Liver (tissue), 8 donors: ENCODE measurements at regions not wholly inside any gene's neighbourhood (a gene's known extent, or its start where the extent isn't known, plus 50 kb on each side); places are given as distances from the start of the nearest gene placed in this dataset.

ENCODE experiments used
- DNase-seq: peaks from one replicate; pipeline ENCODE4 v3.0.0-alpha.2; 2017; ENCODE audit warnings: low spot score
- H3K27ac ChIP-seq, 2 donors: one replicate each; pipeline ENCODE4 v1.7.0; 2013; ENCODE audit warnings: inconsistent platforms in 2 of 2, low read length in 2 of 2, control low read depth in 1 of 2, low read depth in 1 of 2, mild to moderate bottlenecking in 1 of 2
- H3K27me3 ChIP-seq, 4 donors: one replicate each; pipeline versions ENCODE4 v1.6.1 to v1.7.0; 2013; ENCODE audit warnings: low read length in 3 of 4, inconsistent platforms in 1 of 4, mild to moderate bottlenecking in 1 of 4, moderate library complexity in 1 of 4; ENCODE audit not compliant: control insufficient read depth in 4 of 4, insufficient read depth in 4 of 4
- H3K36me3 ChIP-seq, 4 donors: one replicate each; pipeline versions ENCODE4 v1.6.1 to v1.7.0; 2013; ENCODE audit warnings: low read length in 3 of 4, mild to moderate bottlenecking in 3 of 4, low read depth in 1 of 4, moderate library complexity in 1 of 4; ENCODE audit not compliant: control insufficient read depth in 4 of 4, insufficient read depth in 3 of 4
- H3K4me1 ChIP-seq, 4 donors: one replicate each; pipeline versions ENCODE4 v1.6.1 to v1.7.0; 2013; ENCODE audit warnings: low read length in 3 of 4, mild to moderate bottlenecking in 3 of 4, moderate library complexity in 1 of 4; ENCODE audit not compliant: control insufficient read depth in 4 of 4, insufficient read depth in 4 of 4
- H3K4me3 ChIP-seq, 3 donors: one replicate each; pipeline versions ENCODE4 v1.6.1 to v1.7.0; 2013; ENCODE audit warnings: low read length in 3 of 3, control low read depth in 1 of 3, low read depth in 1 of 3, mild to moderate bottlenecking in 1 of 3
- H3K9ac ChIP-seq, 2 donors: one replicate each; pipeline ENCODE4 v1.7.0; 2013; ENCODE audit warnings: low read length in 2 of 2, mild to moderate bottlenecking in 2 of 2, moderate library complexity in 2 of 2, control low read depth in 1 of 2, low read depth in 1 of 2
- H3K9me3 ChIP-seq, 4 donors: one replicate each; pipeline versions ENCODE4 v1.6.1 to v1.7.0; 2013; ENCODE audit warnings: low read length in 3 of 4; ENCODE audit not compliant: control insufficient read depth in 4 of 4
- CTCF ChIP-seq: fragments of 150-350 bp; IDR thresholded peaks from 2 replicates; pipeline ENCODE4 v1.5.1; 2017; ENCODE audit warnings: improper control_type of control experiment, low read depth, low read length; ENCODE audit not compliant: missing input control
- EGR1 ChIP-seq, 2 donors: IDR thresholded peaks; 2 replicates each; pipeline ENCODE4 v1.6.1; 2016 to 2018; ENCODE audit warnings: antibody characterized with exemption in 2 of 2, low read depth in 2 of 2
- JUND ChIP-seq, 2 donors: IDR thresholded peaks; 2 replicates each; pipeline ENCODE4 v1.6.1; 2016; ENCODE audit warnings: antibody characterized with exemption in 2 of 2
- MAX ChIP-seq: IDR thresholded peaks from 2 replicates; pipeline ENCODE4 v1.6.1; 2016; ENCODE audit warnings: antibody characterized with exemption
- NR2F2 ChIP-seq: IDR thresholded peaks from 2 replicates; pipeline ENCODE4 v1.6.1; 2016; ENCODE audit warnings: antibody characterized with exemption
- RAD21 ChIP-seq, 2 donors: IDR thresholded peaks; 2 replicates each; pipeline ENCODE4 v1.6.1; 2016; ENCODE audit warnings: antibody characterized with exemption in 2 of 2, mild to moderate bottlenecking in 2 of 2
- RXRA ChIP-seq, 2 donors: IDR thresholded peaks; 2 replicates each; pipeline ENCODE4 v1.6.1; 2017 to 2018; ENCODE audit warnings: antibody characterized with exemption in 2 of 2, mild to moderate bottlenecking in 1 of 2
- YY1 ChIP-seq: IDR thresholded peaks from 2 replicates; pipeline ENCODE4 v1.6.1; 2016; ENCODE audit warnings: antibody characterized with exemption, mild to moderate bottlenecking
- ZBTB33 ChIP-seq: IDR thresholded peaks from 2 replicates; pipeline ENCODE4 v1.6.1; 2016; ENCODE audit warnings: antibody characterized with exemption
- WGBS: extraction: QIAGEN DNeasy Blood & Tissue Kit; methylation state at CpG from one replicate; pipeline ENCODE4 v1.1.7; 2013; 5-methylcytosine and 5-hydroxymethylcytosine counted together
- TF ChIP-seq, protein P1 (sequence below): IDR thresholded peaks from 2 replicates; pipeline ENCODE4 v1.6.1; 2016; ENCODE audit warnings: antibody characterized with exemption, mild to moderate bottlenecking
- donor health status: healthy.
- donor health status: healthy.
- donor health status: healthy.
- donor health status: healthy.
- donor health status: healthy.

GRCh38 chr11:113526521-113526920 is 51.3 kb upstream of the DRD2 start:
- no peaks in the 10 kb centered on the region for H3K27me3 ChIP-seq
- H3K9me3 ChIP-seq = no peaks in the 10 kb centered on the region
- H3K4me3 ChIP-seq = no peak overlapping the region
- no peak overlapping the region for H3K27ac ChIP-seq
- no peaks in the 10 kb centered on the region for H3K36me3 ChIP-seq
- DNase-seq = no peak
- no peaks in the 10 kb centered on the region for H3K4me1 ChIP-seq
- H3K9ac ChIP-seq = no peak overlapping the region
- 76% methylated on average over 1 of the region's 1 CpG for WGBS
- TF ChIP-seq, protein P1, sequence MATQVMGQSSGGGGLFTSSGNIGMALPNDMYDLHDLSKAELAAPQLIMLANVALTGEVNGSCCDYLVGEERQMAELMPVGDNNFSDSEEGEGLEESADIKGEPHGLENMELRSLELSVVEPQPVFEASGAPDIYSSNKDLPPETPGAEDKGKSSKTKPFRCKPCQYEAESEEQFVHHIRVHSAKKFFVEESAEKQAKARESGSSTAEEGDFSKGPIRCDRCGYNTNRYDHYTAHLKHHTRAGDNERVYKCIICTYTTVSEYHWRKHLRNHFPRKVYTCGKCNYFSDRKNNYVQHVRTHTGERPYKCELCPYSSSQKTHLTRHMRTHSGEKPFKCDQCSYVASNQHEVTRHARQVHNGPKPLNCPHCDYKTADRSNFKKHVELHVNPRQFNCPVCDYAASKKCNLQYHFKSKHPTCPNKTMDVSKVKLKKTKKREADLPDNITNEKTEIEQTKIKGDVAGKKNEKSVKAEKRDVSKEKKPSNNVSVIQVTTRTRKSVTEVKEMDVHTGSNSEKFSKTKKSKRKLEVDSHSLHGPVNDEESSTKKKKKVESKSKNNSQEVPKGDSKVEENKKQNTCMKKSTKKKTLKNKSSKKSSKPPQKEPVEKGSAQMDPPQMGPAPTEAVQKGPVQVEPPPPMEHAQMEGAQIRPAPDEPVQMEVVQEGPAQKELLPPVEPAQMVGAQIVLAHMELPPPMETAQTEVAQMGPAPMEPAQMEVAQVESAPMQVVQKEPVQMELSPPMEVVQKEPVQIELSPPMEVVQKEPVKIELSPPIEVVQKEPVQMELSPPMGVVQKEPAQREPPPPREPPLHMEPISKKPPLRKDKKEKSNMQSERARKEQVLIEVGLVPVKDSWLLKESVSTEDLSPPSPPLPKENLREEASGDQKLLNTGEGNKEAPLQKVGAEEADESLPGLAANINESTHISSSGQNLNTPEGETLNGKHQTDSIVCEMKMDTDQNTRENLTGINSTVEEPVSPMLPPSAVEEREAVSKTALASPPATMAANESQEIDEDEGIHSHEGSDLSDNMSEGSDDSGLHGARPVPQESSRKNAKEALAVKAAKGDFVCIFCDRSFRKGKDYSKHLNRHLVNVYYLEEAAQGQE = no peak
- TF ChIP-seq ZBTB33 (no peak), YY1 (no peak), NR2F2 (no peak), RXRA (IDR thresholded peaks at IDR 0.05) (no peak), RAD21 (IDR thresholded peaks at IDR 0.05) (no peak), JUND (IDR thresholded peaks at IDR 0.05) (no peak), CTCF (no peak), MAX (no peak), EGR1 (IDR thresholded peaks at IDR 0.05; ENCODE audit: low read depth in 2 of 2) (no peak)
